Testis (tissue), 2 donors: ENCODE measurements at regions not wholly inside any gene's neighbourhood (a gene's known extent, or its start where the extent isn't known, plus 50 kb on each side); places are given as distances from the start of the nearest gene placed in this dataset.

Experiments used
- POLR2A ChIP-seq: fragments of 450-650 bp; IDR thresholded peaks from one replicate; pipeline ENCODE4 v1.6.1; 2017; ENCODE audit warnings: antibody characterized with exemption, mild to moderate bottlenecking, moderate library complexity
- TF ChIP-seq, protein P1 (sequence below), 3 experiments: fragments of 450-650 bp in 2 of 3; fragments of 200-600 bp in 1 of 3; sonication (generic) in 1 of 3; IDR thresholded peaks; one replicate each; pipeline ENCODE4 v1.5.1; 2016 to 2019; ENCODE audit warnings: antibody characterized with exemption in 3 of 3, mild to moderate bottlenecking in 2 of 3, moderate library complexity in 1 of 3

DNA sequence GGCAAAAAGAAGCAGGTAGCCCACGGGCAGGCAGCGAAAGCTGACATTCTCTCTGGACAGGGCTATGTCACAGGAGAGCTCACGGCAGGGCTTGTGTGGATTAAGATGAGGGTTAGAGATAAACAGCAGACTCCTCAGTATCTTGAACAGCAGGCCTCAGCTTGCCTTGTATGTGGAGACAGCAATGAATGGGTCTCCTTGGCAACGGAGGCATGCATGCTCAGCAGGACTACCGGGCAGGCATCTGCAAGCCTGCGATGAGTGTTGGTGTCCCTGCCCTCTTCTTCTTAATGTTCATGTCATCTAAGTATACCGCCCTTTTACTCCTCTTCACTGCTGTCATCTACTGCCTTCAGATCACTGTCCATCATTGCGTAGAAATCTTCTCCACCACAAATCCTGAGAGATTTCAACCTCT is 81.9 kb upstream of the C1GALT1 start:
- TF ChIP-seq, protein P1, sequence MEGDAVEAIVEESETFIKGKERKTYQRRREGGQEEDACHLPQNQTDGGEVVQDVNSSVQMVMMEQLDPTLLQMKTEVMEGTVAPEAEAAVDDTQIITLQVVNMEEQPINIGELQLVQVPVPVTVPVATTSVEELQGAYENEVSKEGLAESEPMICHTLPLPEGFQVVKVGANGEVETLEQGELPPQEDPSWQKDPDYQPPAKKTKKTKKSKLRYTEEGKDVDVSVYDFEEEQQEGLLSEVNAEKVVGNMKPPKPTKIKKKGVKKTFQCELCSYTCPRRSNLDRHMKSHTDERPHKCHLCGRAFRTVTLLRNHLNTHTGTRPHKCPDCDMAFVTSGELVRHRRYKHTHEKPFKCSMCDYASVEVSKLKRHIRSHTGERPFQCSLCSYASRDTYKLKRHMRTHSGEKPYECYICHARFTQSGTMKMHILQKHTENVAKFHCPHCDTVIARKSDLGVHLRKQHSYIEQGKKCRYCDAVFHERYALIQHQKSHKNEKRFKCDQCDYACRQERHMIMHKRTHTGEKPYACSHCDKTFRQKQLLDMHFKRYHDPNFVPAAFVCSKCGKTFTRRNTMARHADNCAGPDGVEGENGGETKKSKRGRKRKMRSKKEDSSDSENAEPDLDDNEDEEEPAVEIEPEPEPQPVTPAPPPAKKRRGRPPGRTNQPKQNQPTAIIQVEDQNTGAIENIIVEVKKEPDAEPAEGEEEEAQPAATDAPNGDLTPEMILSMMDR (IDR thresholded peaks at IDR 0.05): no peak
- TF ChIP-seq POLR2A: no peak
